ENCODE measurements at regions not wholly inside any gene's neighbourhood (a gene's known extent, or its start where the extent isn't known, plus 50 kb on each side); places are given as distances from the start of the nearest gene placed in this dataset.

GRCh38 chr4:27198971-27199370 is 338.3 kb downstream of the STIM2 start:
- TF ChIP-seq CTCF (IDR thresholded peaks at IDR 0.05) (no peak), ZFX (IDR thresholded peaks at IDR 0.05; ENCODE audit: borderline replicate concordance) (no peak)
